ENCODE measurements at regions not wholly inside any gene's neighbourhood (a gene's known extent, or its start where the extent isn't known, plus 50 kb on each side); places are given as distances from the start of the nearest gene placed in this dataset.
"Not testable (repeated sequence)": the region's sequence is repeated elsewhere in the genome, so short reads cannot be mapped to it uniquely, and the experiment has no call there.

- TF ChIP-seq CTCF (IDR thresholded peaks at IDR 0.05; ENCODE audit: low read depth, low read length): no peak
- no peak for DNase-seq (ENCODE audit: extremely low read depth, low read depth)
Measured at GRCh38 chr5:93967923-93968322, 226.5 kb upstream of the POU5F2 start.

- no peak for TF ChIP-seq CTCF (IDR thresholded peaks at IDR 0.05; ENCODE audit: low read depth, low read length)
- no peak for DNase-seq (ENCODE audit: extremely low read depth, low read depth)
Measured at GRCh38 chr5:93964421-93964820, 223.0 kb upstream of the POU5F2 start.

GRCh38 chr5:93960042-93960441 is 218.6 kb upstream of the POU5F2 start:
- DNase-seq (ENCODE audit: extremely low read depth, low read depth): no peak
- TF ChIP-seq CTCF (IDR thresholded peaks at IDR 0.05; ENCODE audit: low read depth, low read length): no peak

GRCh38 chr5:93956006-93956405 is 214.6 kb upstream of the POU5F2 start:
- no peak for TF ChIP-seq CTCF (IDR thresholded peaks at IDR 0.05; ENCODE audit: low read depth, low read length)
- no peak for DNase-seq (ENCODE audit: extremely low read depth, low read depth)

- no peak for TF ChIP-seq CTCF (IDR thresholded peaks at IDR 0.05; ENCODE audit: low read depth, low read length)
- no peak for DNase-seq (ENCODE audit: extremely low read depth, low read depth)
Measured at GRCh38 chr5:93954421-93955069, 213.1 kb upstream of the POU5F2 start.

- DNase-seq (ENCODE audit: extremely low read depth, low read depth): no peak
- no peak for TF ChIP-seq CTCF (IDR thresholded peaks at IDR 0.05; ENCODE audit: low read depth, low read length)
Measured at GRCh38 chr5:93953442-93953841, 212.0 kb upstream of the POU5F2 start.

- TF ChIP-seq CTCF (IDR thresholded peaks at IDR 0.05; ENCODE audit: low read depth, low read length): no peak
- no peak for DNase-seq (ENCODE audit: extremely low read depth, low read depth)
Measured at GRCh38 chr5:93941897-93942296, 200.5 kb upstream of the POU5F2 start.

GRCh38 chr5:93933269-93933668 is 191.9 kb upstream of the POU5F2 start:
- DNase-seq (ENCODE audit: extremely low read depth, low read depth): not testable (repeated sequence)

Data from AG09319 (cell line).